ENCODE measurements at regions not wholly inside any gene's neighbourhood (a gene's known extent, or its start where the extent isn't known, plus 50 kb on each side); places are given as distances from the start of the nearest gene placed in this dataset.

DNA sequence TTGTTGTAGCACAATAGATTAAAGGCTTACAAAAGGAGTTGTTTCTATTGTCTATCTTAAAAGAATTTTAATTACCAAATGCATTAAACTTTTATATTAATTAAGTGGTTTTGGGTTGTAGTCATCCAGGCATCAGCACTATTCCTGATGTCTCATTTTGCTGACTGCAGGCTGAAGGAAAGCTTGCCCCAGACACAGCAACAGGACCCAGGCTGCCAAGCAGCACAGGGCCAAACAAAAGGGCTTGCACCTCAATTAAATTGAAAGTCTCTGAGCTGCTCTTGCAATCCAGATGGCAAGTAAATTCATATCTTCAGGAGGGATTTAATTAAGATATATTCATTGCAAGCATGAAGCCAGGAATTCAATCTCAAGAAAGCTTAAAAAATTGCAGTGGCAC is 80.7 kb upstream of the CHODL start:
- TF ChIP-seq, protein P1, sequence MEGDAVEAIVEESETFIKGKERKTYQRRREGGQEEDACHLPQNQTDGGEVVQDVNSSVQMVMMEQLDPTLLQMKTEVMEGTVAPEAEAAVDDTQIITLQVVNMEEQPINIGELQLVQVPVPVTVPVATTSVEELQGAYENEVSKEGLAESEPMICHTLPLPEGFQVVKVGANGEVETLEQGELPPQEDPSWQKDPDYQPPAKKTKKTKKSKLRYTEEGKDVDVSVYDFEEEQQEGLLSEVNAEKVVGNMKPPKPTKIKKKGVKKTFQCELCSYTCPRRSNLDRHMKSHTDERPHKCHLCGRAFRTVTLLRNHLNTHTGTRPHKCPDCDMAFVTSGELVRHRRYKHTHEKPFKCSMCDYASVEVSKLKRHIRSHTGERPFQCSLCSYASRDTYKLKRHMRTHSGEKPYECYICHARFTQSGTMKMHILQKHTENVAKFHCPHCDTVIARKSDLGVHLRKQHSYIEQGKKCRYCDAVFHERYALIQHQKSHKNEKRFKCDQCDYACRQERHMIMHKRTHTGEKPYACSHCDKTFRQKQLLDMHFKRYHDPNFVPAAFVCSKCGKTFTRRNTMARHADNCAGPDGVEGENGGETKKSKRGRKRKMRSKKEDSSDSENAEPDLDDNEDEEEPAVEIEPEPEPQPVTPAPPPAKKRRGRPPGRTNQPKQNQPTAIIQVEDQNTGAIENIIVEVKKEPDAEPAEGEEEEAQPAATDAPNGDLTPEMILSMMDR (IDR thresholded peaks at IDR 0.05): no peak
- TF ChIP-seq EP300 (IDR thresholded peaks at IDR 0.05): no peak
